Tongue (tissue), 1 donor: ENCODE measurements at regions not wholly inside any gene's neighbourhood (a gene's known extent, or its start where the extent isn't known, plus 50 kb on each side); places are given as distances from the start of the nearest gene placed in this dataset.

Experiments
- DNase-seq: peaks from one replicate; pipeline ENCODE4 v3.0.0-alpha.2; 2015

GRCh38 chr4:89598602-89599001 is 238.4 kb downstream of the SNCA start:
- peak; percentile 3 for DNase-seq

DNA sequence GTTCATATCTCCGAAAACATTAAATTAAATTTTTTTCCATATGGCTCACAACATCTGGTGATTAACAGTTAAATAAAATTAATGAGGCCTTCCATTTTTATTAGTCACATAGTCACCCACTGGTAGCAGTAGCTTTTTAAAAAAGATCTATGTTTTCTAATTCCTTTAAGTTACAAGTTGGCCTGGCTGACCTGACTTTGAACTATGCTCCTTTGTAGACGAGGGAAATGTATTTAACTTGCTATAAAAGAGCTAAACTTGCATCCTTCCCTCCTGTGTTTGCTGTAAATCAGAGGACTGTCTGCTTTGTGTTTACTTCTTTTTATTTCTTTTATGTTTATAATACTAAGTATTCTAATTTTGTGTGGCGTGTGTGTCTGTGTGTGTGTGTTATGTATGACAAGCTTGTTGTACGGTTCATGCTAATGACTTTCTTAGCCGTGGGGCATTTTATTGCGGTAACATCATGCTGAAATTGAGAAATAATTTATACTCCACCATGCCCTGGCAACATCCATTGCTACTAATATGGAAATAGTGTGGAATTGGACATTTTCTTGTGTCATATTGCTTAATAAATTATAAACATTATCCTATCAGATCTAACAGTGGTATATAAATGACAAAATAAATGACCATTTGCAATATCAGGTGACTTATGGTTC is 241.7 kb downstream of the SNCA start:
- DNase-seq: no peak

- no peak for DNase-seq
These were observed 246.8 kb downstream of the SNCA start for GRCh38 chr4:89590128-89590527.

DNA sequence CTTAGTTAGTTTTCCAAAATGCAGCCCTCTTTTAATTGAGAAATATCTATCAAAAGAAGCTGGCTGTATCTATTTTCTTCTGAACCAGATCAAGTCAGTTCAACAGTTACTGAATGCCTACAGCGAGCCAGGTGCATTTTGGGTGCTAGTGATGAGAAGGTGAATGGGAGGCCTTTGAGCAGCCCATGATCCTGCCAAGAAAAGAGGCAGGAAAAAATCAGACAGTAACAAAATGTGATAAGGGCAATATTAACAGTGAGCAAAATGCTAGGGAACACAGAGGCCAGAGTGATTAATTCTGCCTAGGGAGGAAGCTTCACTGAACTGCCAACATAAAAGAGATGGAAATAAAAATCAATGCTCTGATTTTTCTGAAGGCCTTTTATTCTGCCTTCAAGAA is 248.5 kb downstream of the SNCA start:
- no peak for DNase-seq

DNA sequence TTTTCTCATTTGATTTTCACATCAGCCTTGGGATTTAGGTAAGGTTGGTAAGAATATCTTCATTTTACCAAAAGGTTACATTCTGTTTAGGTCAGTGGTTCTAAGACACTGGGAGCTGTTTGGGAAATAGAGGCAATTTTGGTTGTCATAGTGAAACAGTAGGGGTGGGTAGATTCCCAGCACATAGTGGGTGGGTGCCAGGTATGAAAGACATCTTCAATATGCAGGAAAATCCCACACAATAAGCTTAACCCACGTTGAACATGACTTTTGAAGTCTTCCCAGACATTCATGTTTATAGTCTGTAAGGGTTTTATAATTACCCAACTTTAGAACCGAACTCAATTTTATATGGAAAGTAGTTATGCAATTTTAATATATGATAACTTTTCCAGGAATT is 249.6 kb downstream of the SNCA start:
- DNase-seq: no peak

- no peak for DNase-seq
These were observed 250.1 kb downstream of the SNCA start for GRCh38 chr4:89586864-89587263.

DNA sequence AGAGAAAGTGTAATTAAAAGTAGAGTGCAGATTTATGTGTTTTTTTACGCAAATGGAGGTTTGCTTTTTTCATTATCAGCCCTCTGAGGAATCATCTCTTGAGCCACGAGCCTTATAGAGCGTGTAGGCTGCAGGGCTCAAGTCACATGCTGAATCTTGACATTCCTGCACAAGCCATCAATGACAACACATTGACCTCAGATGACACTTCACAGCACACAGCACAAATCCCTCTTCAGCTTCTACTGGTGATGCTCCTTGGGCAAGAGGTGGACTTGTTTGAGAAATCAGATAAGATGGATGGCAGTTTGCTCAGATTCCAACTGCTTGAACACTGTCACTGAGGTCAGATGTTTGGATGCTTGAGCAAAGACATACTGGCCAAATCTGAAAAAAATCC is 250.6 kb downstream of the SNCA start:
- no peak for DNase-seq

GRCh38 chr4:89582756-89583505 is 254.0 kb downstream of the SNCA start:
- no peak for DNase-seq

GRCh38 chr4:89579771-89580170 is 257.2 kb downstream of the SNCA start:
- no peak for DNase-seq

- no peak for DNase-seq
These were observed 260.7 kb downstream of the SNCA start for GRCh38 chr4:89576246-89576645.

- no peak for DNase-seq
These were observed 261.1 kb downstream of the SNCA start for GRCh38 chr4:89575840-89576239.

DNA sequence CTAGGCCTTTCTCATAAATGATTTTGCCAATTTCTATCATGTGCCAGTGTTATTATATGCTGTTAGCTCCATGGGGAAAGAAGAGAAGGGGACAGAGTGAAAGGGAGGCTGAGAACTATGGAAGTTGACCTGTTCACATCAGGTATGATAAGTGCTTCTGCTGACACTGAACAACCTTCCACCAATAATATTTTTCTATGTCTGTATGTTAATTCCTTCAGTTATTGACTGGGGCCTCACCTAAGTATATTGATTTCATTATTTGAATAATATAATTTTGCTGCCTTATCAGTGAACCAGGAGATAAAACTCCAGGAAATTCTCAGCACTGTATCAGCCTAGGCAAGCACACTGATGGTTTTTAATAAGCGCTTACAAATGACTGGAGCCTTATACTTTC is 262.8 kb downstream of the SNCA start:
- DNase-seq: no peak

DNA sequence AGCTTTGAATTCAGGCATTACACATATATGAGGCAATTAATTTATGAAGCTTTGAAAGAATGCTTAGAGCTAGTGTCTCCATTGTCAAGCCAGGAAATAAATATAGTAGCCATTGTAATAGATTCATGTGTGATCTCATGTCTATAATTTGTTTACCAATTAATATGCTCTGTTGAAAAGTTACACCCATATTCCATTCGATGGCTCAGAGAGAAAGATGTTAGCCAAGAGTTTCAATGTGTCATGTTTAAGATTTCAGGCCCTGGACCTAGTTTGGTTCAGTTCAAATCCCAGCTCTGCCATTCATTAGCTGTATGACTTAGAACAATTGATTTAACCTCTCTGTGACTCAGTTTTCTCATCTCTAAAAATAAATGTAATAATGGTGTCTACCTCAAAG is 263.3 kb downstream of the SNCA start:
- DNase-seq: no peak

- peak; percentile 40 for DNase-seq
These were observed 264.6 kb downstream of the SNCA start for GRCh38 chr4:89572224-89572858.

GRCh38 chr4:89570931-89571330 is 263.3 kb upstream of the GPRIN3 start:
- DNase-seq: no peak

GRCh38 chr4:89567936-89568335 is 260.3 kb upstream of the GPRIN3 start:
- no peak for DNase-seq

- no peak for DNase-seq
These were observed 255.8 kb upstream of the GPRIN3 start for GRCh38 chr4:89563431-89563830.

- no peak for DNase-seq
These were observed 255.1 kb upstream of the GPRIN3 start for GRCh38 chr4:89562746-89563145.

DNA sequence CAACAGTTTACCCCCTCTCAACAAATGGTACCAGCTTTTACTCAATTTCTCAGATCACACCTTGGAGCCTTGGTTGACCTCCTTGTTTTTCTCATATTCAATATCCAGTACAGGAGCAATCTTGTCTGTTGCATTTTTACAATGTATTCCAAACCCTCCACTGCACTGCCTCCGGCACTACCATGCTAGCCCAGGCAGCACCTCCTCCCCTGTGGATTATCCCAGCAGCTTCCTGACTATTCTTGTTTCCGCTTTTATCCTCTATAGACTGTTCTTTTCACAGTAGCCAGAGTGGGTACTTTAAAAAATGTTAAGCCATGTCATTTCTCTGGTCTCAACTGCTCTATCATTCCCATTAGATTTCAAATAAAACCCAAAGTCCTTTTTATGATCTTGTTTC is 253.4 kb upstream of the GPRIN3 start:
- DNase-seq: no peak

GRCh38 chr4:89558147-89558546 is 250.5 kb upstream of the GPRIN3 start:
- DNase-seq: no peak

GRCh38 chr4:89556601-89557305 is 249.2 kb upstream of the GPRIN3 start:
- no peak for DNase-seq

DNA sequence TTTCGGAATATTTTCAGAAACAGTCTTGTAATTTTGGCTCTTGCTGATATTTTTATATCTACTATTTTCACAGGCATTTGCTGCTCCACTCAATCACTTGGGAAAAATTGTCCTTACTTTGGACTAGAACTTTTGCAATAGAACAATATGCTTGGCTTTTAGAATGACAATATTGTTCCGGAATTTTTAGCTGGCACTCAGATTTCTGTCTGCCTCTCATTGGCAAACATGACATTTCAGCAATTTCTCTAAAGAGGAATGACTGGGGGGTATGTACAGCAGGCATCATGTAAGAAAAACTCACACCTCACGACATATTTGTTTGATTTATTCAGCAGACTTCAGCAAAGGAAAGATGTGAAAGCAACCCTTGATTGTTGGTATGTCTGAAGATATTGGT is 243.6 kb upstream of the GPRIN3 start:
- DNase-seq: no peak

- DNase-seq: no peak
These were observed 242.3 kb upstream of the GPRIN3 start for GRCh38 chr4:89549907-89550306.
